ENCODE measurements at regions not wholly inside any gene's neighbourhood (a gene's known extent, or its start where the extent isn't known, plus 50 kb on each side); places are given as distances from the start of the nearest gene placed in this dataset.

DNA sequence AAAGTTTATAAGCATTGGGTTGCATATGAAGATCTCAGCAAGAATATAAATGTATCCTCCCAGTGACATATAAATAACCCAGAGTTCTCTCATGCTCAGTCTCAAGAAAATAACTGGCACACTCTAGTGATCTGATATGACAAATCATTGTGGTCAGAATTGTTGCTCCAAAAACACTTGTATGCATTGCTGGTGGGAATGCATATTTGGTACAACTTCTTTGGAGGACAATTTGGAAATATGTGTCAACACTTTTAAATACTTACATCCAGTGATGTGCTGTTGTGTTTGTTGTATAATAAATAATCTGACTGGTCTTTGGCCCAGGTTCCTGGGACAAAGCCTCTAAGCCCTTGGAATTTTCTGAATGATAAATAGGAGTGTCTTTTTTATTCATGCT lies 66.7 kb upstream of the STT3B start:
- TF ChIP-seq CTCF (IDR thresholded peaks at IDR 0.05; ENCODE audit: low read depth, low read length) (no peak), POLR2A (IDR thresholded peaks at IDR 0.05; ENCODE audit: extremely low read depth, insufficient read length) (no peak)
- TF ChIP-seq, protein P1, sequence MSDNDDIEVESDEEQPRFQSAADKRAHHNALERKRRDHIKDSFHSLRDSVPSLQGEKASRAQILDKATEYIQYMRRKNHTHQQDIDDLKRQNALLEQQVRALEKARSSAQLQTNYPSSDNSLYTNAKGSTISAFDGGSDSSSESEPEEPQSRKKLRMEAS (IDR thresholded peaks at IDR 0.05; ENCODE audit: low read depth, low read length), result no peak
